HEK293T (cell line): ENCODE measurements at regions not wholly inside any gene's neighbourhood (a gene's known extent, or its start where the extent isn't known, plus 50 kb on each side); places are given as distances from the start of the nearest gene placed in this dataset.

Experiments
- ARNT ChIP-seq: fragments of 450-650 bp; IDR thresholded peaks from 2 replicates; pipeline ENCODE4 v1.6.1; 2017; ENCODE audit warnings: mild to moderate bottlenecking
- BHLHE40 ChIP-seq: fragments of 450-650 bp; IDR thresholded peaks from 2 replicates; pipeline ENCODE4 v1.6.1; 2016; ENCODE audit warnings: mild to moderate bottlenecking, moderate library complexity, borderline replicate concordance
- ELF4 ChIP-seq: fragments of 450-650 bp; IDR thresholded peaks from 2 replicates; pipeline ENCODE4 v1.6.1; 2017; ENCODE audit warnings: antibody characterized with exemption
- FOXA1 ChIP-seq: fragments of 450-650 bp; IDR thresholded peaks from 2 replicates; pipeline ENCODE4 v1.6.1; 2016; ENCODE audit warnings: mild to moderate bottlenecking
- FOXK2 ChIP-seq: fragments of 450-650 bp; IDR thresholded peaks from 2 replicates; pipeline ENCODE4 v1.6.1; 2016; ENCODE audit warnings: mild to moderate bottlenecking
- FOXM1 ChIP-seq: fragments of 450-650 bp; IDR thresholded peaks from 2 replicates; pipeline ENCODE4 v1.6.1; 2017; ENCODE audit warnings: mild to moderate bottlenecking, borderline replicate concordance
- HDGF ChIP-seq: fragments of 450-650 bp; IDR thresholded peaks from 2 replicates; pipeline ENCODE4 v1.6.1; 2017; ENCODE audit warnings: antibody characterized with exemption, borderline replicate concordance
- LEF1 ChIP-seq: fragments of 450-650 bp; IDR thresholded peaks from 2 replicates; pipeline ENCODE4 v1.6.1; 2017; ENCODE audit warnings: mild to moderate bottlenecking, borderline replicate concordance
- NFRKB ChIP-seq: fragments of 450-650 bp; IDR thresholded peaks from 2 replicates; pipeline ENCODE4 v1.6.1; 2016; ENCODE audit warnings: mild to moderate bottlenecking, moderate library complexity
- SP1 ChIP-seq: fragments of 450-650 bp; IDR thresholded peaks from 2 replicates; pipeline ENCODE4 v1.6.1; 2017
- SUZ12 ChIP-seq: fragments of 450-650 bp; IDR thresholded peaks from 2 replicates; pipeline ENCODE4 v1.6.1; 2016; ENCODE audit warnings: mild to moderate bottlenecking
- TARDBP ChIP-seq: fragments of 450-650 bp; IDR thresholded peaks from 2 replicates; pipeline ENCODE4 v1.6.1; 2016
- ZNF384 ChIP-seq: fragments of 450-650 bp; IDR thresholded peaks from 2 replicates; pipeline ENCODE4 v1.6.1; 2016
- TF ChIP-seq, protein P1 (sequence below): fragments of 450-650 bp; IDR thresholded peaks from 2 replicates; pipeline ENCODE4 v1.6.1; 2016

DNA sequence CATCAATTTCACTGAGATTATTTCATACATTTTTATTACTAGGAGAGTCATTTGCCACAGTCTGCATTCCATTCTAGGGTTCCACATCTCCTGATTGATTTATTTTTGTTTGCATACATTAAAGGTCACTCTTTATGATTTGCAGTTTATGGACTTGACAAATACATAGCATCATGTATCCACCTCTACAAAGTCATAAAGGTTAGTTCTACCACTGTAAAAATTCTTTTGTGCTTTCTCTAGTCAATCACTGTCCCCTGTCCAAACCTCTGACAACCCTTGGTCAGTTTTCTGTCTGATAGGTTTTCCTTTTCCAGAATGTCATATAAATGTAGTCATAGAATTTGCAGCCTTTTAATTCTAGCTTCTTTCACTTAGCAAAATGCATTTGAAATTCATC lies 434.6 kb upstream of the MON1B start:
- TF ChIP-seq LEF1: no peak
- no peak for TF ChIP-seq ELF4
- no peak for TF ChIP-seq FOXA1
- TF ChIP-seq TARDBP: no peak
- no peak for TF ChIP-seq BHLHE40
- no peak for TF ChIP-seq ARNT
- no peak for TF ChIP-seq FOXM1
- no peak for TF ChIP-seq SUZ12
- no peak for TF ChIP-seq FOXK2
- TF ChIP-seq SP1: no peak
- TF ChIP-seq ZNF384: no peak
- no peak for TF ChIP-seq NFRKB
- no peak for TF ChIP-seq HDGF
- TF ChIP-seq, protein P1, sequence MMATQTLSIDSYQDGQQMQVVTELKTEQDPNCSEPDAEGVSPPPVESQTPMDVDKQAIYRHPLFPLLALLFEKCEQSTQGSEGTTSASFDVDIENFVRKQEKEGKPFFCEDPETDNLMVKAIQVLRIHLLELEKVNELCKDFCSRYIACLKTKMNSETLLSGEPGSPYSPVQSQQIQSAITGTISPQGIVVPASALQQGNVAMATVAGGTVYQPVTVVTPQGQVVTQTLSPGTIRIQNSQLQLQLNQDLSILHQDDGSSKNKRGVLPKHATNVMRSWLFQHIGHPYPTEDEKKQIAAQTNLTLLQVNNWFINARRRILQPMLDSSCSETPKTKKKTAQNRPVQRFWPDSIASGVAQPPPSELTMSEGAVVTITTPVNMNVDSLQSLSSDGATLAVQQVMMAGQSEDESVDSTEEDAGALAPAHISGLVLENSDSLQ: no peak
